Colonic mucosa (tissue), 4 donors: ENCODE measurements at regions not wholly inside any gene's neighbourhood (a gene's known extent, or its start where the extent isn't known, plus 50 kb on each side); places are given as distances from the start of the nearest gene placed in this dataset.

Experiments used
- DNase-seq: peaks from one replicate; pipeline ENCODE4 v3.0.0-alpha.2; 2020
- H3K27ac ChIP-seq: fragments of 200-600 bp; one replicate; pipeline ENCODE4 v1.8.0; 2021
- H3K27me3 ChIP-seq: fragments of 200-600 bp; one replicate; pipeline ENCODE4 v1.8.0; 2021
- H3K36me3 ChIP-seq: fragments of 200-600 bp; one replicate; pipeline ENCODE4 v1.8.0; 2021
- H3K4me1 ChIP-seq: fragments of 200-600 bp; one replicate; pipeline ENCODE4 v1.8.0; 2021; ENCODE audit warnings: mild to moderate bottlenecking
- H3K4me3 ChIP-seq: fragments of 200-600 bp; one replicate; pipeline ENCODE4 v1.8.0; 2021
- H3K9ac ChIP-seq, 2 donors: one replicate each; pipeline ENCODE4 v1.7.0; 2013; ENCODE audit warnings: control low read depth in 2 of 2, low read depth in 2 of 2, low read length in 2 of 2
- H3K9me3 ChIP-seq: fragments of 200-600 bp; one replicate; pipeline ENCODE4 v1.8.0; 2021
- CTCF ChIP-seq: fragments of 200-600 bp; IDR thresholded peaks from one replicate; pipeline ENCODE4 v1.8.0; 2022; ENCODE audit warnings: antibody characterized with exemption, mild to moderate bottlenecking
- intact Hi-C: fragments of 100-400 bp; cut with DNase I; formaldehyde crosslinking; loops from one replicate; pipeline ENCODE4 v1.14.1; 2022
- donor health status: healthy.
- donor health status: DM: no; HTN: no; CAD: no.
- donor health status: DM: no; HTN: no; CAD: no.

GRCh38 chr5:97541864-97542263, 358.8 kb upstream of the RIOK2 start:
- Histone ChIP-seq H3K27ac (no peak overlapping the region), H3K27me3 (no peaks in the 10 kb centered on the region), H3K9ac (no peak overlapping the region), H3K4me1 (no peaks in the 10 kb centered on the region), H3K36me3 (no peaks in the 10 kb centered on the region), H3K9me3 (no peaks in the 10 kb centered on the region), H3K4me3 (no peak overlapping the region)
- no peak for DNase-seq
- no peak for TF ChIP-seq CTCF
- intact Hi-C loops = no loop called here

GRCh38 chr5:97542469-97542868, 359.4 kb upstream of the RIOK2 start:
- Histone ChIP-seq H3K27ac (no peak overlapping the region), H3K36me3 (no peaks in the 10 kb centered on the region), H3K4me3 (no peak overlapping the region), H3K9ac (no peak overlapping the region), H3K27me3 (no peaks in the 10 kb centered on the region), H3K9me3 (no peaks in the 10 kb centered on the region), H3K4me1 (no peaks in the 10 kb centered on the region)
- no peak for TF ChIP-seq CTCF
- no peak for DNase-seq
- intact Hi-C loops = no loop called here

GRCh38 chr5:97543166-97543565, 360.1 kb upstream of the RIOK2 start:
- Histone ChIP-seq H3K36me3 (no peaks in the 10 kb centered on the region), H3K27ac (no peak overlapping the region), H3K4me1 (no peaks in the 10 kb centered on the region), H3K9me3 (no peaks in the 10 kb centered on the region), H3K4me3 (no peak overlapping the region), H3K27me3 (no peaks in the 10 kb centered on the region), H3K9ac (no peak overlapping the region)
- TF ChIP-seq CTCF = no peak
- no peak for DNase-seq
- intact Hi-C loops = no loop called here

GRCh38 chr5:97544240-97544639, 361.2 kb upstream of the RIOK2 start:
- H3K4me3 ChIP-seq = no peak overlapping the region
- no peak overlapping the region for H3K27ac ChIP-seq
- H3K4me1 ChIP-seq = no peaks in the 10 kb centered on the region
- H3K9me3 ChIP-seq = no peaks in the 10 kb centered on the region
- TF ChIP-seq CTCF = no peak
- no peaks in the 10 kb centered on the region for H3K36me3 ChIP-seq
- no peak overlapping the region for H3K9ac ChIP-seq
- intact Hi-C loops = no loop called here
- DNase-seq = no peak
- no peaks in the 10 kb centered on the region for H3K27me3 ChIP-seq

- Histone ChIP-seq H3K4me3 (no peak overlapping the region), H3K27ac (no peak overlapping the region), H3K27me3 (no peaks in the 10 kb centered on the region), H3K9ac (no peak overlapping the region), H3K36me3 (no peaks in the 10 kb centered on the region), H3K9me3 (no peaks in the 10 kb centered on the region), H3K4me1 (no peaks in the 10 kb centered on the region)
- intact Hi-C loops = no loop called here
- no peak for DNase-seq
- TF ChIP-seq CTCF = no peak
Measured at GRCh38 chr5:97544678-97545077, 361.6 kb upstream of the RIOK2 start.

GRCh38 chr5:97545446-97545845, 362.4 kb upstream of the RIOK2 start:
- DNase-seq = no peak
- intact Hi-C loops = no loop called here
- H3K27ac ChIP-seq = no peak overlapping the region
- no peaks in the 10 kb centered on the region for H3K4me1 ChIP-seq
- no peaks in the 10 kb centered on the region for H3K9me3 ChIP-seq
- H3K9ac ChIP-seq = no peak overlapping the region
- TF ChIP-seq CTCF = no peak
- no peak overlapping the region for H3K4me3 ChIP-seq
- no peaks in the 10 kb centered on the region for H3K36me3 ChIP-seq
- no peaks in the 10 kb centered on the region for H3K27me3 ChIP-seq
